RPMI8226 (cell line): ENCODE measurements at regions not wholly inside any gene's neighbourhood (a gene's known extent, or its start where the extent isn't known, plus 50 kb on each side); places are given as distances from the start of the nearest gene placed in this dataset.
"Not testable (repeated sequence)": the region's sequence is repeated elsewhere in the genome, so short reads cannot be mapped to it uniquely, and the experiment has no call there.

Source experiments
- DNase-seq: peaks from one replicate; pipeline ENCODE4 v3.0.0-alpha.2; 2015

DNA sequence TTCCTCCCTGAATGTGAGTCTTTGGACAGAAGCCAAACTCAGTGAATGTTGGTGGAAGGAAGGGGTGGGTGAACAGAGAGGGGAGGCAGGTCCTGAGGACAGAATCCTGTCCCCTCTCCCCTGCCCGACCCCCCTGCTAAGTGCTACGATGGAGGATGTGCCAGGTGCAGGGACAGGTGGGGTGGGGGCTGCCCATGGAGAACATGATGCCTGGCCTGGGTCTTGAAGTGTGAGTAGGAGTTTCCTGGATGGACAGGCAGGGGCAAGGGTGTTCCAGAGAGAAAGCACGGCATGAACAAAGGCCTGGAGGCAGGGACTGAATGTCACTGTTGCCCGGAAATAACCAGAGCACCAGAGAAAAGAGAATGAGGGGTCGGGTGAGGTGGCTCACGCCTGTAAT lies 445.1 kb downstream of the PTPRU start:
- DNase-seq = not testable (repeated sequence)

DNA sequence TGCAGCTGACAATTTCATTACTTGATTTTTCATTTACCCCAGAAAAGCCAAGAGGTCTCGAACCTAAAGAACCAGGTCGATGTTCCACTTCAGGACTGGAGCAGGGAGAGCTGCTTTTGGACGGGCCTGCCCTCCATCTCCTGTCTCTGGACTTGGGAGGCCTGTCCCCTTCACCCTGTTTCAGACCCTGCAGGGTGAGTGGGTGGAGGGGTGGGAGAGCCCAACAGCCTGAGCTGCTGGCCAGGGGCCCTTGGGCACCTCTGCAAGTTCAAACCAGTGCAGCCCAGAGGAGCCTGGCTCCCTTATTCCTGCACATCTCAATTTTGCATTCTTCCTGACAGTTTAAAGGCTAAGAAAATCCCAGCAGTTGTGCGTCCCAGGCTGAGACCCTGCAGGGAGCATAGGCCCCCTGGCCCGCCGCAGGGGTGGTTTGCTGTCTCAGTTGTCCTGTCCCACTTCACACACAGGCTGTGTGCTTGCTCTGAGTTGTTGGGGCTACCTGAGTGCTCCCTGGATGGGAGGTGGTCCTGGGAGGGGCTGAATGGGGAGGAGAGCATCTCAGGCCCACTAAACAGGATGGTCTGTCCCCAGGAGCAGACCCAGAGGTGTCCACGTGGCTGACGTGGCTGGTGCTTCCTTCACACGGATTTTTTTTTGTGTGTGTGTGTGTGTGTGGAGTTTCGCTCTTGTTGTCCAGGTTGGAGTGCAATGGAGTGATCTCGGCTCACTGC lies 443.7 kb downstream of the PTPRU start:
- no peak for DNase-seq

DNA sequence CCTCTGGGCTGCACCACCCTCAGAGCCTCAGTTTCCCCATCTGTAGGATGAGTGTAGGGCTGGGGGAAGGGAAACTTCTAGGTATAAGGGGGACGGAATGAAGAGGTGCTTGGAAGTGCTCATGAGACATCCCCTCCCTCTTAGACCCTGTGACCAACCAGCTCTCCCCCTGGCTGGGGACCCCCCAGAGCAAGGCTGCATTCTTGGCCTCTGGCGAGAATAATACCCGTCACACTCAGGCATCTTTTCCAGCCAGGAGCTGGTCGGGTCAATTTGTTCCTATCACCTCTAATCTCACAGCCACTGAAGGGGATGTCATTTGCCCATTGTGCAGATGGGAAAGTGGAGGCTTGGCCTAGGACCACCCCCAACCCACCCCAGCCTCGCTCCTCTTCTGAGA lies 443.0 kb downstream of the PTPRU start:
- no peak for DNase-seq

DNA sequence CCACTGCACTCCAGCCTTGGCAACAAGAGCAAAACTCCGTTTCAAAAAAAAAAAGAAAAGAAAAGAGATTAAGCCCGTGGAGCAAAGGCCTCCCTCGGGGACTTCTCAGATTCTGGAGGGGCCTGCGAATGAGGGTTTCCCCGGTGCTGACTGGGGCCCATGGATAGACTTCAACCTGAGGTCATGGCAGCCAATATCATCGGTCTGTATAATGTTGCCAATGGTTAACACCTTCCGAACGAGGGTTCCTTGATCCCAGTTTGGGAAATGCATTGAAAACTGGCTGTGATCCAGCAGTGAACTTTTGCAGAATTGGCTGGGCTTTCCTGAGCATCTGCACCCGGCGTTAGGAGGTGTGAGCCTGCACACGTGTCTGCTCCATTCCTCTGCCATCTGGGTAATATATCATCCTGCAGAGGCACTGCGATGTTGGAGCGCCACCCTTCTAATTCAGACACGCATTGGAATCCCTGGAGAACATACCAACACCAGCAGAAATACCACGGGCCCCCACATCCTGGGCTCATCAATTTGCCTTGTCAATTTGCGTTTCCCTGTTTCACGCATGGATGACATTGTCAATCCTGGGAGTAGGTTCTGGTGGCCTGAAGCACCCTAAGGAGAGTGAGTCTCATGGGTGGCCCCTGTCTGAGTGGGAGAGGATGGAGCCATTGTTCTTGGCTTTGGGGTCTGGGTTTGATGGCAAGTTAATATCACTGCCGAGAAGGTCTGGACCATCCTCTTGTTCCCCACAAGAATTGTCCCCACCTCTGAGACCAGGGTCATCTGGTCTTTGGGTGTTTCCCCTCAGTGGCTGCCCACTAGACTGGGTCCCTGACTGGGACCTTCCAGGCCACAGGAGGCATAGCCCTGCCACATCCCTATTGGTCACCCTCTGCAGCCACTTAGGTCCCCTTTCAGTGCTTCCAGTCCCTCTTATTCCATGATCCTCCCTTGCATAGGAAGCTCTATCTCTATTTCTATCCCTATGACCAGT lies 441.0 kb downstream of the PTPRU start:
- peak; percentile 17 for DNase-seq

DNA sequence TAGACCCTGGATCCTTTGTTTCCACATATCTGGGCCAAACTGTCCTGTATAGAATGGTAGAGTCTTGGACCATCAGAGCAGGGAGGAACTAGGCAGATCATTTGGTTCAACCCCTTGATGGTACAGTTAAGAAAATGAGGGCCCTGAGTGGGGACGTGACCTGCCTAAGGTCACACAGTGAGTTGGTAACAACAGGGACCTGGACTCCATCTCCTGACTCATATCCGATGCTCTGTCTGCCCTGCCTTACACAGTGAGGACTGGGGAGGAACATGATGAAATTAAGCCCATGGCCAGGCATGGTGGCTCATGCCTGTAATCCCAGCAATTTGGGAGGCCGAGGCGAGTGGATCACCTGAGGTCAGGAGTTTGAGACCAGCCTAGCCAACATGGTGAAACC lies 440.2 kb downstream of the PTPRU start:
- DNase-seq = no peak

DNA sequence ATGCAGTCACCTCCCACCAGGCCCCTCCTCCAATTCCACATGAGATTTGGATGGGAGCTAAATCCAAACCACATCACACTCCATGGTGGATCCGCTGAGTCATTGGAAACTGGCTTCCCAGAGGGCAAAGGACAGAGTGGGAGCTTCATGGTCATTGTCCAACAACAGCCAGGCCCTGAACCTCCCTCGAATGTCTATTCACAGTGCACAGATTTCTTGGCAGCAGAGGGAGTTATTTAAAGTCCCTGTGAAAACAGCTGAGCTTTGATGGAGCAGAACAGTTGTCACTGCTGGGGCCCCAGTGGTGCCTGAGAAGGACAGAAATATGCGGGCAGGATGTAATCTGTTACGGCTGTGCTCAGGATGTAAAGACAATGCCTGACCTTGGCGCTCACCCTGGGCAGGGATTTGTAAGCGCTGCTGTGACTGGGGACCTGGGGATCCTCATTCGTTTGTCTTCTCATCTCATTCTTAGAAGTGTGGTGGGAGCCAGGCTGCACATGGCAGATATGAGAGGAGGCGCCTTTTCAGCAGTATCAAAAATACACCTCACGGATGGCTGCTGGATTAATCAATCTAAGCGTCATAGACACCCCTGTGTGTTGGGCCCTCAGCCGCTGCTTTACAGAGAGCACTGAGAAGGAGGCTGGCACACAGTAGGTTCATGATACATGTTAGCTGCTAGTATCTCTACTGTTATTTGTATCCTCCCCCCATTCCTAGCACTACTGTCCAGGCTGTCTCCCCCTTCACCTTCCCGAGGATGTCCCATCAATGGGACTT lies 439.4 kb downstream of the PTPRU start:
- peak; percentile 12 for DNase-seq

DNA sequence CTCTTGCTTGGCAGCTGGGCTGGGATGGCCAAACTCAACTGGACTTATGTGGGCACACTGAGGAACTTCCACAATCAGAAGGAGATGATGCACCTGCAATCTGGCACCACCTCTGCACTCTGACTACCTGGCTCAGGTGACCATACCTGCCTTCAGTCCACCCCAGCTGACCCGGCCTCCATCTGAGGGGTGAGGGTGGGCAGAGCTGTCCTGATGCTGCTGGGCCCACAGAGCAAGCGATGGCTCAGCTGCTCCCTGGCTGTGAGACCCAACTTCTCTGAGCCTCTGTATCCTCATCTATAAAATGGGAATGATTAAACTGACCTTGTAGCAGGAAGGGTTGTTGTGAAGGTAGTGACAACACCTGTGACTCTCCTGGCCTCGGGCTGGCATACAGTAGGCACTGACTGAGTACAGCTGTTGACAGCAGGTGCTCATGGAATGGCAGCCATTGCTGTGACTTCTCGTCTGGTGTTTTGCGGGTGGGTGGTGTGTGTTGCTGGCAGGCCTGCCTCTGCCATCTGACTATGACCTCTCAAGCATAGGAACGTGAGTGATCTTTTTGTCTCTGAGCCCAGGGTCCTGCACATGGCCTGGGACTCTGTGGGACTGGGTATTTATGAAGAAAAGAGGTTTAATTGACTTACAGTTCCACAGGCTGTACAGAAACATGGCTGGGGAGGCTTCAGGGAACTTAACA lies 438.5 kb downstream of the PTPRU start:
- DNase-seq = no peak

DNA sequence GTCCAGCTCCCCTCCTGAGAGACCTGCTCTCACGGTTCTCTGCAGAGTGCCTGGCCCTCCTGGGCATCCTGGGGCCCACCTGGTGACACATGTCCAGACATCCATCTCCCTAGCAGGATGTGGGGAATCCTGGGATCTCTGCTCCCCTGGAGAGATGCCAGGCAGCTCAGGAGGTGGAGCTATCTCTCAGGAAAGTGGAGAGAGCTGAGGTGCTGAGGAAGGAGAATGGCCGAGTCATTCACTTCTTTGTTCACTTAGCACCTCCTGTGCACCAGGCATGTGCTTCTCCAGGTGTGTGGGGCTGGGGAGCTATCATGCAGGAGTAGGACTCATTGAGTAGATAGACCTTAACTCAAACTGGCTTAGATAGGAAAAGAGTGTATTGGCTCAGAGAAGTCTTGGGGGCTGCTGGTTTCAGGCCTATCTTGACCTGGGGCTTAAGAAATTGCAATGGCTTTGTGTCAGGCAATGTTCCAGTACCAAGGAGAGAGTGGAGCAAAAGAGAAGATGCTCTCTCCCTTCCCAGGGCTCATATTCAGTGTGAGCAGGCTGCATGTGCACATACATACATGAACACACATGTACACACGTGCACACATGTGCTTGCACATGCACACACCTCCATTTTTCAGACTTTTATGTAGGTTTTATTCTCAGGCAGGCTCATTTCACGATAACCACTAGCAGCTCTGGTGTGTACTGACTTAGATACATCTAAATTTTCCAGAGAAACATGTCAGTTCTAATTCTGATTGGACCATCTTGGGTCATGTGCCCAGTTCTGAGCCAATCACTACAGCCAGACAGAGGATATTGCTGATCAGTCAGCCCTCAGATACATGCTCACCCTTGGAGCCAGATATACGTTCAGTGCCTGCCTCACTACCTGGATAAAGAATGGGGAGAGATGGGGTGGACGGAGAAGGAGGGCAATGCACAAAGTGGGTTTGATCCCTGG lies 437.6 kb downstream of the PTPRU start:
- no peak for DNase-seq

DNA sequence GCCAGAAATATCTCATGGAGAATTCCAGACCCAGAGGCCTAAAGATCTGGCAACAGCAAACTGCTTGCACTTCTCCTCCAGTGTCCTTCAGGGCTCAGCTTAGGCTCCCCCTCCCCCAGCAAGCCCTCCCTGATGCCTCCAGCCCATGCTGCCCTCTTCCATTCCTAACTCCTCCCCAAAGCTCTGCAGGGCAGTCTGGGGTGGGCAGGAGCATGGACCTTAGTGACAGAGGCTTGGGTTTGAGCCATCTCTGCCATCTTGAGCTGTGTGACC lies 436.8 kb downstream of the PTPRU start:
- no peak for DNase-seq

DNA sequence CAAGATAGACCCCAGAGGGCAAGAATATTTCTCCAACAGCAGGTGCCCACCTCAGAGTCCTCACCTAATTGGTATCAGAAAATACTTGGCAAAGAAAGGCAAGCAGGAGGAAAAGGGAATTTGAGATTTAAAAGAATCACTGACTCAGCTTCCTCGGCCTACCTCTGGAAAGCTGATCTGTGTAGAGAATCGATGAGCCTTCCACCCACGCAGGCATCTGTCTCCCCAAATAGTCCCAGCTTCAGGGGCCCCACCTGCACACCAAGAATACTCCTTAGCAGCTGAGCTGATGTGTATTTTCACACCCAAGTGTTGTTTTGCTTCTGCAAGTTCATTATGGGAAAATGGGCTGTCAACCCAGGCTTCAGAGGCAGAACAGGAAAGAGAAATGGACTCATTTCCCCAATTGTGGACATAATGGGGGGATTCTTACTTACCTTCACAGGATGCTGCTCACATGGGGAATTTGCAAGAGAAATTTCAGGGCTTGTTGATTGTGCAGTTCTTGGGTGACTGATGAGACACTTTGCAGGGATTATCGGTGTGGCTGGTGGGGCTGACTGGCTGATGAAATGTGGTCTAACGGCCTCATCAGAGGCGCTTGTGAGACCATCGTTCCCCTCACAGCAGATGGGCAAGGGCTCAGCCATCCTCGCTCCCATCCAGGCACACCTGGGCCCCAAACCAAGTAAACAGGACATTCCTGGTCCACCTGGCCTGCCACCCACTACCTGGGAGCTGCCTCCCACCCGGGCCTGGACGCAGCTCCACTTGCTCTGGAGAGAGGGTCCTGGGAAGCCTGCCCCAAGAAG lies 436.3 kb downstream of the PTPRU start:
- DNase-seq = no peak

DNA sequence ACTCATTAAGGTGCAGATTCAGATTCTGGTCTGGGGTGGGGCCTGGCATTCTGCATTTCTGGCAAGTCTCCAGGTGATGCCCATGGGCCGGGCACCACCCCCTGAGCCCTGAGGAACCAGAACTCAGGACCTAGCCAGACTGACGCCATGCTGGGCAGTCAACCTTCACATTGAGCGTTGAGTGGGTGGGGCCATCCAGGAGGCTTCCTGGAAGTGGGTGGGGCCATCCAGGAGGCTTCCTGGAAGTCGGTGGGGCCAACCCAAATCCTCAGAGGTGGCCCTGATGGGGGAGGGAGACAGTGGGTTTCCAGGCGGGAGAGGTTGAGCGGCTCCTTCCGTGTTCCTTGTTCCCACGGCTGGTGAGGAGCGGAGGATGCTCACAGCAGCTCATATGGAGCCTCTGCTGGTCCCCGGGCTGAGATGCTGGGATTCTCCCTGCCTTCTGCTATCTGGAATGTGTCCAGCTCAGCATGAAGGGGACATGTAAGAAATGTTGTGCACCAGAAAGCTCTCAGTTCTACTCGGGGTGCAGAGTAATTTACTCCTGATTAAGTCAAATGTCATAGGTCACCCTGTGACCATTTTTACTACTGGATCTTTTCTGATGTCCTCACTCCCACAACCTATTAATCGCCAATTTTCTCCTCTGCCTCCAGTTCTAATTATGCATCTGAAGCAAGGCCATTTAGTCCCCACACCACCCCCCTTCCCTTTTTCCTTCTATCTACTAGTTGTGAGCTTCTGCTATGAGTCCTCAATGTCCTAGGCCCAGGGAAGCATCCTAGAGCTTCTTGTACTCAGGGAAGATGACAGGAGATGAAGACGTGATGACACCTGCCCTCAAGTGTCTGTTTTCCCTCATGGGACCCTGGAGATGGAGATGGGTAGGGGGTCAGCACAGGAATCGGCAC lies 435.4 kb downstream of the PTPRU start:
- no peak for DNase-seq

DNA sequence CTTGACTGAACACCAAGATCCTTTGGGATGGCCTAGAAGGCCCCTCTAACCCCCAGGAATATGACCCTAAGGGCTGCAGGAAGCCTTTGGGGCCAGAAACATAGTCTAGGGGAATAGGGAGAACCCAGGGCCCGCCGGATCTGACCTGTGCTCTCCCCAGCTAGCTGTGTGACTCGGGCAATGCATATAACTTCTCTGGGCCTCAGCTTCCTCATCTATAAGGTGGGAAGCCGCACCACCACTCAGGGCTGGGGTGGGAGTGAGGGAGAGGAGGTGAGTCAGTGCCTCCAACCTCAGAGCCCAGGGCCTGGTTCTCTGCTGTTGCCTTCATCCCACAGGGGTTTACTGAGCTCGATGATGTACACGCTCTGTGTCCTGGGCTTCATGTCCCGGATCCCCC lies 434.4 kb downstream of the PTPRU start:
- DNase-seq = no peak

DNA sequence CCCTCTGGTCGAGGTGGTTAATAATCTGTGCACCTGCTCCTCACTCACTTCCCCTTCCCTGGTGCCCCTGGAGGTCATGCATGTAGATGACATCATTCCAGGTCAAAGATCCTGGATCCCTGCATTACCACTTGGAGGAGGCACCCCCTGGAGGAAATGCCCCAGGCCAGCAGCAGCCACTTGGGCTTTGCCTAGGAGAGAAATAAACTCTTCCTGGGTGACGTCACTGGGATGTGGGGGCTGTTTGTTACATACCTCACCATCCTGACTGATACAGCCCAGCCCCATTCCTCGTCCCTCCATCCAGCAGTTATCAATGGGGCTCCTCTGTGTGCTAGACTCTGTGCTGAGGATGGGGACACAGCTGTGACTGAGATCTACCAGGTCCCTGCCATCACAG lies 433.6 kb downstream of the PTPRU start:
- no peak for DNase-seq

DNA sequence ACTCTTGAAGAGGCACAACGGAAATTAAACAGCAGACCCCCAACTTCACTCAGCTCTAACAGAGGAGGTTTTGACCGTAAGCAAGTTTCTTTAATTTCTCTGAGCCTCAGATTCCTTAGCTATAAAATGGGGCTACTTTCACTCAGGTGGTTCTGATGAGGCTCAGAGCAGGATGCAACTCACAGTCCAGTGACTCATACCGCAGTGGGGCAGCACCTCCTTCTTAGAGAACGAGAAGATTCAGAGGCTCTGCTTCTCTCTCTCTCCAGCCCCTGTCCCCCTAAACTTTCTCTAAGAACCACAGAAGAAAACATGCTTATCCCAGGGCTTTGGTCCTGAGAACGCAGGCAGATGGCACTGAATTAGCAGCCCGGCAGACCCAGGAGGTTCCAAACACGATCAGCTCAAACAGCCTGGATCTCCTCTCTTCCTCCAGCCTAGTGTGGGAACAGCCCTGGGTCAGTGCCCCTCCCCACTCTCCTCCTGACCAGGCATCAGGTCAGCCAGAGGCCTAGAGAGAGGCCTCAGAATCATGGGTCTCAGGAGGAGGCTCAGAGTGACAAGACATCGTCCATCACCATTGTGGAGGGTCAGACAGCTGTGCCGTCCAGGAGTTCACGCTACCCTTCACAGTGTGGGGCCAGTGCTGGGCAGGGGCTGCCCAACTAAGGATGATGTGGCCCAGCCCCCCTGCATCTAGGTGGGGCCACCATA lies 433.0 kb downstream of the PTPRU start:
- no peak for DNase-seq

DNA sequence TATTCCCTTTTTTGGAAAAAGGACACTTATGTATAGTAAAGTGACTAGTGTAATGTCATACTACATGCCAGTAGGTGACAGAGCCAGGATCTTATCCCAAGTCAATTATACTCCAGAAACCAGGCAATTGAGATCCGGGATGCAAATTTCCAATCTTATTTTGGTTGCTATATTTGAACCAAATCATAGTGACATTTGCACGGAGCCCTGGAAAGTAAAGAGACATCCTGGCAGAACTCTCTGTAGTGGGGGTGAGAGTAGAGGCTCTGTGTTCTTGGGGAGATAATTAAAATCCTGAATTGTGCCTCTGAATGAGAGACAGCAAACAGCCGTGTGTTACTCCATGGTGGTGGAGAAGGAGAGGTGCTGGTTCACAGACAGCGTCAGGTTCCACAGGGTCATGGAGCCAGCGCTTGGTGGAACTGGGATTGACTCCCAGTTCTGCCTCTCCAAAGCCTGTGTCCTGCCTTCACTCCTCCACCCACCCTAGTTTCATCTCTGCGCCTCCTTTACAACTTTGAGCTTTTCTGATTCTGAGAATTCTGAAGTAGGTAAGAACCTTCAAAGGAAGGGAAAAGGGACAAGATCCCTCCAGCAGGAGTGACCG lies 432.3 kb downstream of the PTPRU start:
- DNase-seq = no peak

DNA sequence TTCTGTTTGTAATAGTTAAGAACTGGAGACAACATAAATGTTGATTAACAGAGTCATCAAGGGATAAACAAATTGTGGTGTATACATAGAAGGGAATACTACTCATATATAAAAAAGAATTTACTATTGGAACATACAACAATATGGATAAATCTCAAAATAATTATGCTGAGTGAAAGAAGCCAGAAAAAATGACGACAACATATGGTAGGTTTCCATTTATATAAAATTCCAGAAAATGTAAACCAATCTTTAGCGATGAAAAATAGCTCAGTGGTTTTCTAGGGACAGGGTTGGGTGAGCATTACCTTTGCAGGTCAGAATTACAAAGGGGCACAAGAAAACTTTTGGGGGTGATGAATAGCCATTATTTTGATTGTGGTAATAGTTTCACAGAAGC lies 431.6 kb downstream of the PTPRU start:
- no peak for DNase-seq

DNA sequence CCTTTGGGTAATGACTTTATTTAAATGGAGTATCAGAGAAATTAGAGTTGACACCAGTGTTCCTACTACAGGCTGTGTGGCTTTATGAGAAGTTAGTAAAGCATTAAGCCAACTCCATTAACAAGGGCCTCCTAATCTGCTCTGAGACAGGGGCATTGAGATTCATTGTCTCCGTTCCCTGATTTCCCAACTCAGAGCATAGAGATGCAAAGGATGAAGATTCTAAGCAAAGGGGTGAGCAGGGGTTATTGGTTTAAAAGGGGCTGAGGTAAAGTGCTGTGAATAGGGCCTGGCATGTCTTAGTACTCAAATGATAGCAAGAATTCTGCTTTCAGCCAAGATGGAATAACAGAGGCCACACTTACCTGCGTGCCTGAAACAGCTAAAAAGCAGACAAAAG lies 428.4 kb downstream of the PTPRU start:
- DNase-seq = no peak

DNA sequence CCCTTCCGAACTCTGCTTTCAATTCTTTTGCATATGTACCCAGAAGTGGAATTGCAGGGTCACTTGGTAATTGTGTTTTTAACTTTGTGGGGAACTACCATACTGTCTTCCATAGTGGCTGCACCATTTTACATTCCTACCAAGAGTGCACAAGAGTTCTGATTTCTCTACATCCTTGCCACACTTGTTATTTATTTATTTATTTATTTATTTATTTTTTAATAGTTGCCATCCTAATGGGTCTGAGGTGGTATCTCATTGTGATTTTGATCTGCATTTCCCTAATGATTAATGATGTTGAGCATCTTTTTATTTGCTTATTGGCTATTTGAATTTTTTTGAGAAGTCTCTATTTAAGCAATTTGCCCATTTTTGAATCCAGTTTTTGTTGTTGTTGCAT lies 422.4 kb downstream of the PTPRU start:
- DNase-seq = no peak

DNA sequence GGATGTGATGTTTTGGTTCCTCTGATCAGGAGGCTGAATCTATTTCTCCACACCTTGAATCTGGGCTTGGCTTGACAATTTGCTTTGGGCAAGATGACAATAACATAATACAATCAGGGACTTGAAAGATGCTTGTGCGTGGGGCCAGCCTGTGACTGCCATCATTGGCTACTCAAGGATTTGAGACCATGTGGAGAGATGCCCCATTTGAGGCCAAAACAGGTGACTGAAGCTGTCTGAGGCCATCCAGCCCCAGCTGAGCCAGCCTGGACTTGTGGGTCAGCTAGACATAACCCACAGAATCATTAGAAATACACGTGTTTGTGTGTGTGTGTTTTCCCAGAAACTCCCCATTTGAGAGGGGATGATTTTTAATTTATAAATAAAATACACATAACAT lies 421.5 kb downstream of the PTPRU start:
- DNase-seq = no peak
